Smooth muscle cell (in vitro differentiated cells): ENCODE measurements at regions not wholly inside any gene's neighbourhood (a gene's known extent, or its start where the extent isn't known, plus 50 kb on each side); places are given as distances from the start of the nearest gene placed in this dataset.

Experiments
- DNase-seq: peaks from one replicate; lab custom pipeline; 2025; ENCODE audit not compliant: unreplicated experiment; lab: John Stamatoyannopoulos, UW
- H2AFZ ChIP-seq: fragments of 200-600 bp; sonication (generic); 2 replicates; pipeline ENCODE4 v1.6.0; 2016; ENCODE audit warnings: antibody characterized with exemption, low read depth, mild to moderate bottlenecking
- H3F3A ChIP-seq: fragments of 200-600 bp; sonication (generic); 2 replicates; pipeline ENCODE4 v1.6.0; 2017; ENCODE audit warnings: antibody characterized with exemption, low read depth
- H3K27ac ChIP-seq: fragments of 200-600 bp; sonication (generic); 2 replicates; pipeline ENCODE4 v1.5.1; 2016; ENCODE audit warnings: low read depth, mild to moderate bottlenecking
- H3K27me3 ChIP-seq: fragments of 200-600 bp; sonication (generic); 2 replicates; pipeline ENCODE4 v1.6.1; 2016; ENCODE audit warnings: low read depth, mild to moderate bottlenecking
- H3K36me3 ChIP-seq: fragments of 200-600 bp; sonication (generic); 2 replicates; pipeline ENCODE4 v1.5.1; 2016; ENCODE audit warnings: low read depth
- H3K4me1 ChIP-seq: fragments of 200-600 bp; sonication (generic); 2 replicates; pipeline ENCODE4 v1.5.1; 2016; ENCODE audit warnings: low read depth
- H3K4me2 ChIP-seq: fragments of 200-600 bp; sonication (generic); 2 replicates; pipeline ENCODE4 v1.6.0; 2016; ENCODE audit warnings: mild to moderate bottlenecking
- H3K4me3 ChIP-seq: fragments of 200-600 bp; sonication (generic); 2 replicates; pipeline ENCODE4 v1.5.1; 2016; ENCODE audit warnings: mild to moderate bottlenecking
- H3K79me2 ChIP-seq: fragments of 200-600 bp; sonication (generic); 2 replicates; pipeline ENCODE4 v1.6.0; 2016; ENCODE audit warnings: low read depth, mild to moderate bottlenecking
- H3K9ac ChIP-seq: fragments of 200-600 bp; sonication (generic); 2 replicates; pipeline ENCODE4 v1.6.0; 2016; ENCODE audit warnings: low read depth
- H3K9me3 ChIP-seq: fragments of 200-600 bp; sonication (generic); replicated peaks from 2 replicates; pipeline ENCODE4 v1.5.1; 2016; ENCODE audit warnings: low read depth
- H4K20me1 ChIP-seq: fragments of 200-600 bp; sonication (generic); 2 replicates; pipeline ENCODE4 v1.6.0; 2016; ENCODE audit warnings: low read depth
- CTCF ChIP-seq: fragments of 200-600 bp; sonication (generic); IDR thresholded peaks from 2 replicates; pipeline ENCODE4 v1.5.1; 2017; ENCODE audit warnings: borderline replicate concordance, mild to moderate bottlenecking, antibody characterized with exemption; ENCODE audit not compliant: insufficient read depth, poor library complexity, severe bottlenecking
- WGBS: methylation state at CpG from one replicate; pipeline ENCODE4 v1.1.7; 2016; ENCODE audit warnings: low lambda C conversion rate; 5-methylcytosine and 5-hydroxymethylcytosine counted together

- Histone ChIP-seq H3K79me2 (no peaks in the 10 kb centered on the region), H3K4me1 (no peaks in the 10 kb centered on the region), H3K27me3 (no peaks in the 10 kb centered on the region), H3K4me3 (no peak overlapping the region), H2AFZ (no peak overlapping the region), H3K9me3 (no peaks in the 10 kb centered on the region), H3K4me2 (no peak overlapping the region), H3K36me3 (no peaks in the 10 kb centered on the region), H3K27ac (no peak overlapping the region), H3F3A (no peaks in the 10 kb centered on the region), H3K9ac (no peak overlapping the region), H4K20me1 (no peaks in the 10 kb centered on the region)
- DNase-seq, result no peak
- no peak for TF ChIP-seq CTCF
- 94% methylated on average over 8 of the region's 8 CpGs for WGBS
Measured at GRCh38 chr21:41073558-41073957, 94.4 kb upstream of the BACE2 start.

GRCh38 chr21:41074396-41075184, 93.4 kb upstream of the BACE2 start:
- Histone ChIP-seq H3F3A (no peaks in the 10 kb centered on the region), H3K4me2 (no peak overlapping the region), H3K36me3 (no peaks in the 10 kb centered on the region), H2AFZ (no peak overlapping the region), H4K20me1 (no peaks in the 10 kb centered on the region), H3K27ac (no peak overlapping the region), H3K79me2 (no peaks in the 10 kb centered on the region), H3K9me3 (no peaks in the 10 kb centered on the region), H3K9ac (no peak overlapping the region), H3K27me3 (no peaks in the 10 kb centered on the region), H3K4me3 (no peak overlapping the region), H3K4me1 (no peaks in the 10 kb centered on the region)
- TF ChIP-seq CTCF, result no peak
- DNase-seq, result no peak
- WGBS, result 88% methylated on average over 11 of the region's 11 CpGs

- no peaks in the 10 kb centered on the region for H3F3A ChIP-seq
- no peak for TF ChIP-seq CTCF
- no peaks in the 10 kb centered on the region for H4K20me1 ChIP-seq
- H3K27me3 ChIP-seq, result no peaks in the 10 kb centered on the region
- no peak overlapping the region for H3K4me3 ChIP-seq
- H3K79me2 ChIP-seq, result no peaks in the 10 kb centered on the region
- no peak overlapping the region for H3K4me2 ChIP-seq
- H3K4me1 ChIP-seq, result no peaks in the 10 kb centered on the region
- H2AFZ ChIP-seq, result no peak overlapping the region
- 95% methylated on average over 17 of the region's 18 CpGs for WGBS
- no peak overlapping the region for H3K27ac ChIP-seq
- H3K9ac ChIP-seq, result no peak overlapping the region
- no peaks in the 10 kb centered on the region for H3K9me3 ChIP-seq
- no peak for DNase-seq
- no peaks in the 10 kb centered on the region for H3K36me3 ChIP-seq
Measured at GRCh38 chr21:41075656-41076055, 92.3 kb upstream of the BACE2 start.

- H3K79me2 ChIP-seq, result no peaks in the 10 kb centered on the region
- no peak overlapping the region for H3K4me2 ChIP-seq
- WGBS, result 95% methylated on average over 16 of the region's 16 CpGs
- no peak for TF ChIP-seq CTCF
- no peak for DNase-seq
- H3K9me3 ChIP-seq, result no peaks in the 10 kb centered on the region
- H3K27me3 ChIP-seq, result no peaks in the 10 kb centered on the region
- no peak overlapping the region for H3K9ac ChIP-seq
- no peak overlapping the region for H3K27ac ChIP-seq
- no peak overlapping the region for H3K4me3 ChIP-seq
- H3K4me1 ChIP-seq, result no peaks in the 10 kb centered on the region
- H2AFZ ChIP-seq, result no peak overlapping the region
- H3K36me3 ChIP-seq, result no peaks in the 10 kb centered on the region
- H3F3A ChIP-seq, result no peaks in the 10 kb centered on the region
- no peaks in the 10 kb centered on the region for H4K20me1 ChIP-seq
Measured at GRCh38 chr21:41076064-41076463, 91.9 kb upstream of the BACE2 start.
